Astrocyte of the cerebellum (primary cell): ENCODE measurements at regions not wholly inside any gene's neighbourhood (a gene's known extent, or its start where the extent isn't known, plus 50 kb on each side); places are given as distances from the start of the nearest gene placed in this dataset.

ENCODE experiments used
- DNase-seq: peaks from one replicate; pipeline ENCODE4 v3.0.0-alpha.2; 2011; ENCODE audit warnings: low read depth
- H3K4me3 ChIP-seq: 2 replicates; pipeline ENCODE4 v1.5.1; 2011; ENCODE audit warnings: mild to moderate bottlenecking, low read depth, low read length, moderate library complexity
- in situ Hi-C: cut with HindIII; loops from 2 replicates; pipeline ENCODE4 v1.10.0; 2017; ENCODE audit warnings: low sequenced_read_pairs
- TF ChIP-seq, protein P1 (sequence below): IDR thresholded peaks from 2 replicates; pipeline ENCODE4 v1.5.1; 2012; ENCODE audit warnings: low read length, low read depth, moderate library complexity, mild to moderate bottlenecking; ENCODE audit errors: missing control alignments

DNA sequence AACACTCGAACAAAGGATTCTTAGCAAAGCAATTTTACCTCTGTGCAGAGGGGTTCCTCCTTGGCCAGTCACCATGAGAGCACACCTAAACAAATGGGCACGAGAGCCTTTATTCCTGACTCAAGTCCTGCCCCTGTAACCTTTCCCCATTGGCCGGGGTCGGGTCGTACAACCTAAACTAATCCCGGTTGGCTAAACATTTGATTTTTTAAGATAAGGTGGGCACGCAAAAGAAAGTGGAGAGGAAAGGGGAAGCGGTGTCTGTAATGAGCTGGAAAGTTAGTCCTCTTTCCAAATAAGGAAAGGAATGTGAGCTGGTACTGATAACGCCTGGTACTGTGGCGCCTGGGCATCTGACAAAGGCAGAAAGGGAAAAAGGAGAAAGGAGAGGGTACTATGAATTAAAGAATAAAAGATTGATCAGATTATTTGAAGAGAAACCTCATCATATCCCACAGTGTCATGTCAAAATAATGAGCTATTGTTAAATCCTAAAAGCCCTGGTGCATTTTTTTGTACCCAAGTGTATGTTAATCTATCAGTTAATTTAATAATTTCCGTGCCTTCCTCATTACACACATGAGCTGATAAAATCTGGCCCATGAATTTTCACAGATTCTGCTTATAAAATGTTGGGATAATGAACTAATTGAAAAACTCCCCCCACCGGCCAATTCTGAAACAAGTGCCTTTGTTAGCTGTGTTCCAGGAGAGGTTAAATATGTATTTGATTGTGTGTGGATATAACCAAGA is 335.7 kb downstream of the RFC3 start:
- TF ChIP-seq, protein P1, sequence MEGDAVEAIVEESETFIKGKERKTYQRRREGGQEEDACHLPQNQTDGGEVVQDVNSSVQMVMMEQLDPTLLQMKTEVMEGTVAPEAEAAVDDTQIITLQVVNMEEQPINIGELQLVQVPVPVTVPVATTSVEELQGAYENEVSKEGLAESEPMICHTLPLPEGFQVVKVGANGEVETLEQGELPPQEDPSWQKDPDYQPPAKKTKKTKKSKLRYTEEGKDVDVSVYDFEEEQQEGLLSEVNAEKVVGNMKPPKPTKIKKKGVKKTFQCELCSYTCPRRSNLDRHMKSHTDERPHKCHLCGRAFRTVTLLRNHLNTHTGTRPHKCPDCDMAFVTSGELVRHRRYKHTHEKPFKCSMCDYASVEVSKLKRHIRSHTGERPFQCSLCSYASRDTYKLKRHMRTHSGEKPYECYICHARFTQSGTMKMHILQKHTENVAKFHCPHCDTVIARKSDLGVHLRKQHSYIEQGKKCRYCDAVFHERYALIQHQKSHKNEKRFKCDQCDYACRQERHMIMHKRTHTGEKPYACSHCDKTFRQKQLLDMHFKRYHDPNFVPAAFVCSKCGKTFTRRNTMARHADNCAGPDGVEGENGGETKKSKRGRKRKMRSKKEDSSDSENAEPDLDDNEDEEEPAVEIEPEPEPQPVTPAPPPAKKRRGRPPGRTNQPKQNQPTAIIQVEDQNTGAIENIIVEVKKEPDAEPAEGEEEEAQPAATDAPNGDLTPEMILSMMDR: no peak
- H3K4me3 ChIP-seq: no peak overlapping the region
- no peak for DNase-seq

DNA sequence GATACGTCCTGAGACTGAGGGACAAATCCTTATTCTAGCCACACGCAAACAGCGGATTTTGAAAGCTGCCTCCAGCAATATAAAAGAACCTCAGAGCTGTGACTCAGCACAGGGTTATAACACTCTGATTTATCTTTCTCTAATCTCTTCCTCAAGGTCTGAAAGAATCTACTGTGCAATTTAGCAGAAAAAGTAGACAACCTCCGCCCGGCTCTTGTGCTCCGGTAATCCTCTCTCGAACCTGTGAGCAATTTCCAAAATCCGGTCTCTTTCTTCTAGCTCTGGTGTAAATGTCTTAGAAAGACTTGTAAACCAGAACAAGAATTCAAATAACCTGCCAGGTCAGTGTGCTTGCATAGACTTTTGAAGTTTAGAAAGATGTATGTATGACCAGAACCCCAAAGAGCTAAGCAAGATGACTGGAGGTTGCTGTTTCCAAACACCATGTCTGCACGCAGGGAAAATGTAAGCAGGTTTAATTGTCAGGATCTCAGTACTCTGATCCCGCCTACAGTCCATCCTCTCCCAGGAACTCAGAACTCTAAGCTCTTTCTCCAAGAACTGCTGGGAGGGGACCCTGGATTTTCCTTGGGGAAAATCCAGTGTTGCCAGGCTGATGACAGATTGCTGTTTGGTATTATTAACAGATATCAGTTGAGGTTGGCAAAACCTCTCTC is 338.1 kb downstream of the RFC3 start:
- in situ Hi-C loops: no loop called here
- TF ChIP-seq, protein P1: no peak
- no peak overlapping the region for H3K4me3 ChIP-seq
- DNase-seq: no peak

More for the DNA sequence above, 335.7 kb downstream of the RFC3 start:
- in situ Hi-C loops: no loop called here

DNA sequence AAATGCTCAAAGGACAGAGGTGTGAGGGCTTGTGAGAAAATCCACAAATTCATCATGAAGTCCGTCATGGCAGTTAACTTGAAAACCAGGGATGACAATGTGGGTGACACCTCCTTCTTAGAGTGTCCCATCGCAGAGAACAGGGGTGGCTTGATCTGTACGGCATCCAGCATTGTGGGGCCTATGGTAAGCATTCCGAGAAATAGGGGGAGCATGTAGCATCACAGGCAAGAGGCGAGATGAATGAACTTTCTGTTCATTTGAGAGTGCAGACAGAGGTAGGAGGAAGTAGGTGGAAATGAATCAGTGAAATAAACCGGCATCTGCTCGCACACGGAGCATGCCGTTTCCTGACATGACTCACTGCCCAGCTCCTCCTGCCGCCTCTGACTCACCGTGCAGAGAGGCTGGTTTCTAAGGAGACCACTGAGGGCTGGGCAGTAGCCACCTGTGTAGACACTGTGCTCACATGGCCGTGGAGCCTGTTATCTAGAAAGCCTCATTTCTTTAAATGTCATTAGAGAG is 339.0 kb downstream of the RFC3 start:
- in situ Hi-C loops: no loop called here
- peak; percentile 86 for DNase-seq
- TF ChIP-seq, protein P1: no peak
- H3K4me3 ChIP-seq: no peak overlapping the region

DNA sequence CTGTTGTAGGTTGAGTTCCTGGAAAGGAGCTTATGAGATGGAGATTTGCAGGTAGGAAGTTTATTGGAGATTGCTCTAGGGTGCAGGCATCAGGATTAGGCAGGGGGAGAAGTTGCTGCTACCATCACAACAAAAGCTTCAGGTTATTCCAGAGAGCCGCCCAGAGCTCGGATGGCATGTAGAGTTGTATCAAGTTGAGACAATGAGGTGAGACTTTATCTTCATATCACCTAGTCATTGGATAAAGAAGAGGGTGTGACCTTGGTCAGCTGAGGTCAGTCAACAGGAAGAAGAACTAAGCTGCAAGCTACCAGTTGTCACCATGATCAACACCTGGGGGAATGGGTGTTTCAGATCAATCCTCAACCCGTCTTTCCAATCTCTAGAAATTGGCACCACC is 342.0 kb downstream of the RFC3 start:
- TF ChIP-seq, protein P1: no peak
- H3K4me3 ChIP-seq: no peak overlapping the region
- DNase-seq: no peak
- in situ Hi-C loops: no loop called here

DNA sequence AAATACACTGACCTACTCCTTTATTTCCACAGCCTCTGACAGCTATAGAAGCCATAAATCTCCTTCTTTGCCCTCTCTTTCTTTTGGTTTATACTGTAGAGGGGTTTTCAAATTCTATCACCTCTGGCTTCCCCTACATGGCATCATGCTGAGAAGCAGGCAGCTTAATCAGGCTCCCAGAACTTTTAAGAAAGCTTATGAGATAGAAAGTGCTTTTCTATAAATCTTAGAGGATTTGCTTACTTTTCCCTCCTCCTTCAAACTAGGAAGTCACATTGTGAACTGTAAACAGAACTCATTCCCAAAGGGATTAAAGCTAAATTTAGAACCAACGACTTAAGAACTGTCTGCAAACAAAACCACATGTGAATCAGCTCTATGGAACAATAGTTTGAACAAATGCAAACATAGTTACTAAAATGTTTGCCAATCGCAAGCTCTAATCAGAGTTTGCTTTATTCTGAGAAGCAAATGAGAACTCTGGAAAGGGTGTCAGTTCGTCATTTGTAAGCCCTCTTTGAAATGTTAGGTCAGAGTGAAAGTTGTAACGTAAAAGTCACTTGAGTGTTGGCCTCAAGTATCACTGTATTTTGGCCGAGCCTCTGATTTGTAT is 344.1 kb downstream of the RFC3 start:
- no peak overlapping the region for H3K4me3 ChIP-seq
- in situ Hi-C loops: no loop called here
- TF ChIP-seq, protein P1: no peak
- peak; percentile 64 for DNase-seq

DNA sequence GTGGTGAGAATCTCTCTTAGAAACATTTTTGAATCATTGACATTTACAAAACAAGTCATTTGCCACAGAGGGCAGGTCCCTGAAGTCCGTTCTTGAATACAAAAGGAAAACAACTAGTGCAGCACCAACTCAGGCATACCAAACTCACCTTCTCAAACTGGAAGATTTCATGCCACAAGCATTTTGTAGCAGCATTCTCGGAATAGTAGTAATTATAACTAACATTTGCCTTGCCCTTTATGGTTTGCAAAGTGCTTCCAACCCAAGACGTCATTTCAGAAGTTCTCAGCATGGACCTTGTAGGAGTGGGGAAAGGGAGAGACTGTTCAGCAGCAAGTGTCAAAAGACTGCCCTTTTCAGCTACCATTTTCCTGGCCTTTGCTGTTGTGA is 344.6 kb downstream of the RFC3 start:
- TF ChIP-seq, protein P1: no peak
- in situ Hi-C loops: no loop called here
- DNase-seq: peak; percentile 70
- no peak overlapping the region for H3K4me3 ChIP-seq
